Activated CD4-positive, alpha-beta T cell treated with anti-CD3 and anti-CD28 coated beads, Interleukin-2, amount 50 U/mL, for 24 hours (primary cell): ENCODE measurements at regions not wholly inside any gene's neighbourhood (a gene's known extent, or its start where the extent isn't known, plus 50 kb on each side); places are given as distances from the start of the nearest gene placed in this dataset.
"Not testable (repeated sequence)": the region's sequence is repeated elsewhere in the genome, so short reads cannot be mapped to it uniquely, and the experiment has no call there.

Experiments
- DNase-seq, 2 donors: peaks; one replicate each; pipeline ENCODE4 v3.0.0-alpha.2; 2020; ENCODE audit warnings: low read depth in 1 of 2, low spot score in 1 of 2

GRCh38 chr4:115278830-115279229, 165.4 kb upstream of the NDST4 start:
- DNase-seq = no peak

DNA sequence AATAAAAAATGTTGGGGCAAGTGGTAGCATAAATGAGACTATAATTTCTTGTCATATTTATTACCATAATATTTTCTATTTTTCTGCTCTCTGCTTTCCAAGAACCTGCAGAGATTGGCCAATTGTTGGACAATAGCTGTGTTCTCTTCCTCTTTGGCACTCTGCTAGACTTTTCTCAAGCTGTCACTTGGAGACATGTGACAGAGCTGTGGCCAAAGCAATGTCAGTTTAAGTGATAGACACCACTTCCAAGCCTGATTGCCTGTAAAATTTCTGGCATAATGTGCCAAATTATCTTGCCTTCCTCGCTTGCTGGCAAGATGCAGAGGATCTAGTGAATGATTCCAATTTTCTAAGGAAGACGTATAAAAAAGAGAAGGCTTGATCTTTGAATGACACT, 162.2 kb upstream of the NDST4 start:
- no peak for DNase-seq

DNA sequence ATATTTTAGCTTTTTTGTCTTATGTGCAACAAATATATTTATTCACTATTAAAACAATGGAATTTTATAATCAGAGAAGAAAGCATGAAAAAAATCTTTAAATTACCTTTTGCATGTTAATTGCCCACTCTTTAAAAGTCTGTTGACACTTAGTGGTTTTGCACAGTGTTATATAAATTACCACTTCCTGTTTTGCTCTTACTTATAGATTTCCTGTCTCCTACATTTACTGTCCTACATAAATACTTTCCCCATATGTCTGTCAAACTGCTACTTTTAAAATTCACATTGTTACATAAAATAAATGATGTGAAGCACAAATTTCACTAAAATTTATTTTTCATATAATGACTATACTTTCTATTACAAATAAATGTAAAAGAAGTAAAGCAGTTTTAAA, 161.1 kb upstream of the NDST4 start:
- no peak for DNase-seq

- DNase-seq = no peak
These were observed 159.2 kb upstream of the NDST4 start for GRCh38 chr4:115272594-115272993.

GRCh38 chr4:115272185-115272584, 158.8 kb upstream of the NDST4 start:
- no peak for DNase-seq

DNA sequence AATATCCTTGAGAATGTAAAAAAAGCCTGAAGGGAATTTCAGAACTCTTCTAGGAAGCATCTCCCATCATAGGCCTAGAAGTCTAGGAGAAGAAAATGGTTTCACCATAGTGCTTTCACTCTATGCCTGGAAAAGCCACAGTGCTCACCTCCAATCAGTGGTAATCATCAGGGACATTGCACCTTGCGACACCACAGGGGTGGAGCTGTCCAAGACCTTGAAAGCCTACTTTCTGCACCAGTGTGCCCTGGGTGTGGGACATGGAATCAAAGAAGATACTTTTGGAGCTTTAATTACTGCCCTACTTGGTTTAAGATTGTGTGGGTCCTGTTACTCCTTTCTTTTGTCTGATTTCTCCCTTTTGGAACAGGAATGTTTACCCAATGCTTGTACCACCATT, 146.8 kb upstream of the NDST4 start:
- DNase-seq = no peak

DNA sequence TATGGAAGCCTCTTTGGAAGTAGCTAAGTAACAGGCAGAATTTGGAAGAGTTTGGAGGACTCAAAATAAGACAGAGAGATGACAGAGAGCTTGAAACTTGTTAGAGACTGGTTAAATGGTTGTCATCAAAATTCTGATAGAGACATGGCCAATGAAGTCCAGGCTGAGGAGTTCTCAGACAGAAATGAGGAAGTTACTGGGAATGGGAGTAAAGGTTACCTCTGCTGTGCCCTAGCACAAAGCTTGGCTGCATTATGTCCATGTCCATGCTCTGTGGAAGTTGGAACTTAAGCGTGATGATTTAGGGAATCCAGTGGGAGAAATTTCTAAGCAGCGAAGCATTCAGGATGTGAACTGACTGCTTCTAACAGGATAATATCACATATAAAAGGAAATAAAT, 146.2 kb upstream of the NDST4 start:
- DNase-seq = no peak

DNA sequence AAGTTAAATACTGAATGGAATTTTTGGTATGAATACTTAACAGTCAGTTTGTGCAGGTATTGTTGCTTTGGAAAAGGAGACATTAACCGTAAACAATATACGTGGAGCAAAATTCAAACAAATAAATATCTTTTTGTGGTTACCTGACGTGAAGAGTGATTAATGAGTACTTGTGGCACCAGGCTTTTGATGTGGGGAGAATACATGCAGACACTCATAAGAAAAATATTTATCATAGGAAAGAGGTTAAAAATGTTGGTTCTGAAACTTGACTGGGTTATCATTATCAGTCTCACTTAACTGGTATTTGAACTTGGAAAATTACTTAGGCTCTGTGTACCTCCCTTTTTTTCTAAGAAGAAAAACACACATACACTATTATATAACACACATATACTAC, 136.4 kb upstream of the NDST4 start:
- DNase-seq = no peak

DNA sequence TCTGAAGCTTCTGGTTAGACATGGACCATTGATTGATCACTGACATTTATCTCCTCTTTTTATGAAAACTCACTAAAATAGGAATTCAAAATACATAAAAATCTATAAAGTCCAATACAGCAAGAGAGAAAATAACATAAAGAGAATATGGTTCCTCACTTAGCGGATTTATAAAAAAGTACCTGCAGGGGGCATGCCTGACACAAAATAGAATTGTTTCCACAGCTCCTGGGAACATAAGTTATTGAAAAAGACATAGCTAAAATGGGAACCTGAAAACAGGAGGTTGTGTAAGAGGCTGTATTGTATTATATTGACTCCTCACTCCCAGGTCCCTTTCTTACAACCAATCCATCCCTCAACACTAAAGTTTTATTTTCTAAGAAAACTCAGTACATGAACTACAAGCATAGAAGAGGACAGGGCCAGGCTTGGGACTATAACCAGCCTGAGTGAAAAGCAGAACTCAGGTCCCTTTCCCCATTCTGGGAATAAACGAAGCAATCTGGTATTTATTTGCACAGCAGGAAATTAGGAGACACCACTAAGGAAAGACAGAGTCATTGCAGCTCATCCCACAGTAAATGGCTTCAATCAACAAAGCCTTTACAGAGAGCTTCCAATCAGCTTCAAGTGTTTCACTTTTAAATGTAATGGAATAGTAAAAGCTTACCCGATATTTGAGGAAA, 121.1 kb upstream of the NDST4 start:
- DNase-seq = no peak

GRCh38 chr4:115233600-115233999, 120.2 kb upstream of the NDST4 start:
- DNase-seq = no peak

GRCh38 chr4:115229873-115230272, 116.5 kb upstream of the NDST4 start:
- DNase-seq = no peak

- DNase-seq = no peak
These were observed 115.4 kb upstream of the NDST4 start for GRCh38 chr4:115228851-115229250.

DNA sequence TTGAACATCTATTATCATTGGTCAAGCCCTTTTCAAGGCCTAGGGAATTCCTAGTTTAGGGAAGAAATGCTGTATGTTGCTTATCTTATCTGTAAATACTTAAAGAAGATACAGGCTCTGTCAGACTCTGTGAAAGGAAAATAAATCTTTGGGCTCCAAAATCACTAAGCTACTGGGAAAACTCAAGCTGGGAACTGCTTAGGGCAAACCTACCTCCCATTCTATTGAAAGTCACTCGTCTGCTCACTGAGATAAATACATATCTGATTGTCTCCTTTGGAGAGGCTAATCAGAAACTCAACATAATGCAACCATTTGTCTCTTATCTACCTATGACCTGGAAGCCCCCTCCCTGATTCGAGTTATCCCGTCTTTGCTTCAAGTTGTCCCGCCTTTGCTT, 108.6 kb upstream of the NDST4 start:
- DNase-seq = no peak

- no peak for DNase-seq
These were observed 106.4 kb upstream of the NDST4 start for GRCh38 chr4:115219862-115220261.

GRCh38 chr4:115219315-115219860, 106.0 kb upstream of the NDST4 start:
- DNase-seq = no peak

DNA sequence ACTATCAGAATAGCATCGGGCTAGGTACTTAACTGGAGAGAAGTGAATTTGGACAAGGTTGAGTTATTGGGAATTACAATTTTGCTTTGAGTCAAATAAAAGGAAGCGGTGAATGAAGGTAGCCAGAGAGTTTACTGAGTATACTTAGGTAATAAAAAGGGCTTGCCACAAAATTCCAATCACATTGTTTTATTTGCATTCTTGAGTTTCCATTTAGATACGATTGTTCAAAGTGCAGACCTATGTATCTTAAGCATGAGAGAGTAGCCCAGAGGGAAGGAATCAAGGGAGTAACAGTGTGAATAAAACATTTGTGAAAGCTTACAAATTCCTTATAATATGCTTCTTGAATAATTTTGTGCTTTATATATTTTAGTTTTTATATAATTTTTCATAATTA, 102.5 kb upstream of the NDST4 start:
- DNase-seq = no peak

DNA sequence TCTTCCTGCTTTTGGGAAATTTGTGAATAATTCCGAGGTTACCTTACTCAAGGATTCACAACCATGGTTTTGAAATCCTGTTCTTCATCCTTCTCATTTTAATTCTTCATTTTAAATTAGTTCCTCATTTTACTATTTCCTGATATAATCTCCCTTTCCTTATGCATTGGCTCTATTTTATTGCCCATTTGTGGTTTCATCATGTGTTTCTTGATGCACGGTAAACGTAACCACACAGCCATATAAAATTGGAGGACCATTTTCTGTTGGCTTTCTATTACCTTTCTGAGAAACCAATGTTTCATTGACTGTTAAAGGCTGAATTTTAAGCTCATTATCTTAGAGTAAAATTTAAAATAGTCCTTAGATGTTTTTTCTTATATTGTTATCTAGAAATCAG, 100.3 kb upstream of the NDST4 start:
- DNase-seq = no peak

GRCh38 chr4:115201042-115201330, 87.6 kb upstream of the NDST4 start:
- DNase-seq = no peak

DNA sequence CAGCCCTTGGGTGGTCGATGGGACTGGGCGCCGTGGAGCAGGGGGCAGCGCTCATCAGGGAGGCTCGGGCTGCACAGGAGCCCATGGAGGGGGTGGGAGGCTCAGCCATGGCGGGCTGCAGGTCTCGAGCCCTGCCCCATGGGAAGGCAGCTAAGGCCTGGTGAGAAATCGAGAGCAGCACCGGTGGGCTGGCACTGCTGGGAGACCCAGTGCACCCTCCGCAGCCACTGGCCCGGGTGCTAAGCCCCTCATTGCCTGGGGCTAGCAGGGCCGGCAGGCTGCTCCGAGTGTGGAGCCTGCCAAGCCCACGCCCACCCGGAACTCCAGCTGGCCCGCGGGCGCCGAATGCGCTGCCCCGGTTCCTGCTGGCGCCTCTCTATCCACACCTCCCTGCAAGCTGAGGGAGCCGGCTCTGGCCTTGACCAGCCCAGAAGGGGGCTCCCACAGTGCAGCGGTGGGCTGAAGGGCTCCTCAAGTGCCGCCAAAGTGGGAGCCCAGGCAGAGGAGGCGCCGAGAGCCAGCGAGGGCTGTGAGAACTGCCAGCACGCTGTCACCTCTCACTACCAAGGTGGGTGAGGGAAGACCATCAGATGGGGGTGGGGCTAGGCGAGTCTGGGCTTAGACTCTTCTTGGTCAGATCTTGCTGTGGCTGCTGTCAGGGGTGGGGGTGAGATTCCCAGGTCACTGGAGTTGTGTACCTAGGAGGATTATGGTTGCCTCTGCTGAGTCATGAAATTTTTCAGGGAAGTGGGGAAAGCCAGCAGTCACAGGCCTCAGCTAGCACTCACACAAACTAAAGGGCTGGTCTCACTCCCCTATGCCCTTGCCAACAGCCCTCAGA, 87.0 kb upstream of the NDST4 start:
- DNase-seq = not testable (repeated sequence)

DNA sequence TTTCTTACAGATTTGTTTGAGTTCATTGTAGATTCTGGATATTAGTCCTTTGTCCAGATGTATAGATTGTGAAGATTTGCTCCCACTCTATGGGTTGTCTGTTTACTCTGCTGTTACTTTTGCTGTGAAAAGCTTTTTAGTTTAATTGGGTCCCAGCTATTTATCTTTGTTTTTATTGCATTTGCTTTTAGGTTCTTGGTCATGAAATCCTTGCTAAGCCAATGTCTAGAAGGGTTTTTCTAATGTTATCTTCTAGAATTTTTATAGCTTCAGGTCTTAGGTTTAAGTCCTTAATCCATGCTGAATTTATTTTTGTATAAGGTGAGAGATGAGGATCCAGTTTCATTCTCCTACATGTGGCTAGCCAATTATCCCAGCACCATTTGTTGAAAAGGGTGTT, 81.2 kb upstream of the NDST4 start:
- DNase-seq = not testable (repeated sequence)

DNA sequence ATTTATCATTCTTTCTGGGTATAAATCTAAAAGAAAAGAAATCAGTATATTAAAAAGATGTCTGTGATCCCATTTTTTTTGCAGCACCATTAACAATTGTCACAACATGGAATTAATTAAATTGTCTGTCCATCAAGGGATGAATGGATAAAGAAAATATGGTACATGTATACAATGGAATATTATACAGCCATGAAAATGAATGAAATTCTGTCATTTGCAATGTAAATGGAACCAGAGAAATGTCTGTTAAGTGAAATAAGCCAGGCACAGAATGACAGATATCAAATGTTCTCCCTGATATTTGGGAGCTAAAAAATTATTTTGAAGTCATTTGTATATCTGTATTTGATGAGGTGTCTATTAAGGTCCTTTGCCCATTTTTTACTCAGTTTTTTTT, 77.1 kb upstream of the NDST4 start:
- no peak for DNase-seq

DNA sequence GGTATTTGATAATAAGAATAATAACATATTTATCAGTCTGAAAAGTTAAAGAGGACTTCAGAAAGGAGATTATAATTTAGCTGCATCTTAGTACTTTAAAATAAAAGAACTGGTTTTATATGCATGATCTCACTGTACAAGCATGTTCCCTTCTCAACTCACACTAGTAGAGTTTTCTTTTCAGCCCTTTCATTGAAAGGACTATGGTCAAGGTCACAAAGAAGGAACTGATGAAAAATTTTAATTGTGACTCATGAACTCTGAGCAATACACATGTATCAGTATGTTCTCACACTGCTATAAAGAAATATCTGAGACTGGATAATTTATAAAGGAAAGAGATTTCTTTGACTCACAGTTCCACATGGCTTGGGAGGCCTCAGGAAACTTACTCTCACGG, 73.7 kb upstream of the NDST4 start:
- no peak for DNase-seq
